K562 (cell line): ENCODE measurements at regions not wholly inside any gene's neighbourhood (a gene's known extent, or its start where the extent isn't known, plus 50 kb on each side); places are given as distances from the start of the nearest gene placed in this dataset.

Source experiments
- ATAC-seq: fragments of 200-7000 bp; cut with Tn5 transposase; 3 replicates; pipeline ENCODE4 v1.9.1; 2020; ENCODE audit warnings: moderate library complexity
- BruUV-seq: library from RNA; stranded (reverse); fragments of 400-500 nt; replicated peaks from 2 replicates; lab custom pipeline; 2021; lab: Mats Ljungman, UMichigan
- CTCF ChIA-PET: fragments of 300-600 bp; formaldehyde crosslinking; extraction: SDS; loops from one replicate; lab custom pipeline; 2021; ENCODE audit warnings: low intra/inter-chr PET ratio; lab: Yijun Ruan, JAX
- POLR2A ChIA-PET: fragments of 300-600, 350-650 bp; sonication (Branson Sonifier 250); formaldehyde crosslinking; extraction: SDS; loops from one replicate; lab custom pipeline; 2021; ENCODE audit warnings: antibody characterized with exemption, inconsistent platforms; lab: Yijun Ruan, JAX
- DNase-seq, 4 experiments: peaks; one replicate each; pipeline versions ENCODE4 v3.0.0 to v3.0.0-alpha.2; 2011 to 2018; ENCODE audit warnings: low spot score in 3 of 4, mixed read lengths in 3 of 4; ENCODE audit errors: extremely low read depth in 1 of 4
- FAIRE-seq: peaks from 2 replicates; lab custom pipeline; 2011; peaks lifted over from hg19 to GRCh38; lab: Jason Lieb, UNC
- H2AFZ ChIP-seq: 2 replicates; pipeline ENCODE4 v1.6.0; 2011; ENCODE audit warnings: low read depth, low read length, control low read depth, inconsistent platforms
- H3K27ac ChIP-seq: fragments of 200-600 bp; 3 replicates; pipeline ENCODE4 v1.8.0; 2011; ENCODE audit warnings: low read depth, mild to moderate bottlenecking, control low read depth, inconsistent platforms, low read length, moderate library complexity, mixed read lengths; ENCODE audit errors: extremely low read depth
- H3K27me3 ChIP-seq, 2 experiments: fragments of 300-600 bp in 1 of 2; 2 replicates in 1 of 2; 3 replicates in 1 of 2; pipeline versions ENCODE4 v1.6.0 to v1.8.0; 2011; ENCODE audit warnings: inconsistent platforms in 2 of 2, low read length in 2 of 2, mild to moderate bottlenecking in 1 of 2, mixed read lengths in 1 of 2, moderate library complexity in 1 of 2; ENCODE audit not compliant: control insufficient read depth in 2 of 2, insufficient read depth in 2 of 2
- H3K36me3 ChIP-seq: fragments of 300-600 bp; 3 replicates; pipeline ENCODE4 v1.8.0; 2011; ENCODE audit warnings: mild to moderate bottlenecking, low read length, inconsistent platforms; ENCODE audit not compliant: control insufficient read depth, insufficient read depth
- H3K4me1 ChIP-seq, 2 experiments: fragments of 200-600 bp in 1 of 2; replicated peaks in 1 of 2; 2 replicates in 1 of 2; 3 replicates in 1 of 2; pipeline versions ENCODE4 v1.5.1 to v1.8.0; 2011; ENCODE audit warnings: inconsistent platforms in 2 of 2, low read length in 2 of 2, mild to moderate bottlenecking in 1 of 2, mixed read lengths in 1 of 2, moderate library complexity in 1 of 2; ENCODE audit not compliant: control insufficient read depth in 2 of 2, insufficient read depth in 2 of 2
- H3K4me2 ChIP-seq: 2 replicates; pipeline ENCODE4 v1.6.1; 2011; ENCODE audit warnings: low read length, control low read depth, inconsistent platforms, mixed read lengths; ENCODE audit not compliant: insufficient read depth
- H3K4me3 ChIP-seq: fragments of 200-600 bp; sonication (generic), shearing (Covaris generic); 2 replicates; pipeline ENCODE4 v1.5.1; 2016; ENCODE audit warnings: control low read depth, inconsistent platforms
- H3K79me2 ChIP-seq: fragments of 200-600 bp; 3 replicates; pipeline ENCODE4 v1.8.0; 2011; ENCODE audit warnings: low read length, inconsistent platforms; ENCODE audit not compliant: control insufficient read depth, insufficient read depth
- H3K9ac ChIP-seq, 2 experiments: 2 replicates each; pipeline versions ENCODE4 v1.6.0 to v1.6.1; 2011; ENCODE audit warnings: low read depth in 2 of 2, low read length in 2 of 2, control low read depth in 1 of 2, inconsistent platforms in 1 of 2, mild to moderate bottlenecking in 1 of 2, mixed read lengths in 1 of 2; ENCODE audit not compliant: insufficient read depth in 1 of 2
- H3K9me1 ChIP-seq: one replicate; pipeline ENCODE4 v1.6.0; 2011; ENCODE audit warnings: inconsistent platforms, mild to moderate bottlenecking, low read length, moderate library complexity; ENCODE audit not compliant: control insufficient read depth, insufficient read depth
- H3K9me3 ChIP-seq: replicated peaks from 2 replicates; pipeline ENCODE4 v1.5.1; 2011; ENCODE audit warnings: low read depth, low read length, inconsistent platforms; ENCODE audit not compliant: control insufficient read depth, insufficient read depth
- H4K20me1 ChIP-seq: replicated peaks from 2 replicates; pipeline ENCODE4 v1.6.1; 2011; ENCODE audit warnings: low read length, inconsistent platforms, mixed read lengths; ENCODE audit not compliant: control insufficient read depth, insufficient read depth
- ELF1 ChIP-seq: fragments of 200-800 bp; sonication (Bioruptor generic); IDR thresholded peaks from 2 replicates; pipeline ENCODE4 v1.6.1; 2016; ENCODE audit warnings: missing genetic modification characterization, missing compliant biosample characterization
- ELF4 ChIP-seq: fragments of 450-650 bp; formaldehyde crosslinking; IDR thresholded peaks from 2 replicates; pipeline ENCODE4 v1.4.0; 2022; ENCODE audit warnings: missing genetic modification characterization
- HEY1 ChIP-seq: fragments of 250-450 bp; sonication (Bioruptor Pico); IDR thresholded peaks from 2 replicates; pipeline ENCODE4 v1.5.0; 2020; ENCODE audit warnings: mild to moderate bottlenecking, moderate library complexity, borderline replicate concordance
- MCM3 ChIP-seq: fragments of 450-650 bp; IDR thresholded peaks from 2 replicates; pipeline ENCODE4 v1.6.1; 2016
- SAFB2 ChIP-seq: fragments of 200-400 bp; formaldehyde crosslinking; IDR thresholded peaks from 2 replicates; pipeline ENCODE4 v1.6.1; 2018; ENCODE audit warnings: borderline replicate concordance, low read length, low read depth, moderate library complexity; ENCODE audit not compliant: severe bottlenecking
- SMAD4 ChIP-seq: fragments of 250-450 bp; sonication (Bioruptor Pico); conservative IDR thresholded peaks from 2 replicates; pipeline ENCODE4 v1.8.0; 2021; ENCODE audit warnings: inconsistent platforms, mild to moderate bottlenecking, moderate library complexity
- THRAP3 ChIP-seq: fragments of 450-650 bp; IDR thresholded peaks from 2 replicates; pipeline ENCODE4 v1.6.1; 2016; ENCODE audit warnings: mild to moderate bottlenecking, inconsistent platforms, borderline replicate concordance
- ZNF551 ChIP-seq: fragments of 250-450 bp; sonication (Bioruptor Pico); IDR thresholded peaks from 2 replicates; pipeline ENCODE4 v1.5.0; 2021; ENCODE audit warnings: mild to moderate bottlenecking, moderate library complexity
- WGBS: fragments of 100-300 bp; shearing (Covaris generic); methylation state at CpG from one replicate; pipeline ENCODE4 v1.1.6; 2016; ENCODE audit warnings: low coverage, mixed read lengths; ENCODE audit not compliant: insufficient coverage; ENCODE audit errors: missing lambda C conversion rate; 5-methylcytosine and 5-hydroxymethylcytosine counted together
- in situ Hi-C: fragments of 300-500 bp; cut with MboI; formaldehyde crosslinking; loops from 4 replicates; pipeline ENCODE4 v1.15.0; 2018; ENCODE audit warnings: inconsistent platforms, mixed read lengths
- intact Hi-C: fragments of 100-400 bp; cut with micrococcal nuclease; formaldehyde crosslinking; loops from 2 replicates; pipeline ENCODE4 v1.14.2; 2022
- TF ChIP-seq, protein P1 (sequence below), 2 experiments: IDR thresholded peaks; 2 replicates each; pipeline ENCODE4 v1.6.1; 2012; ENCODE audit warnings: improper control_type of control experiment in 2 of 2, low read depth in 2 of 2, low read length in 2 of 2, borderline replicate concordance in 1 of 2

DNA sequence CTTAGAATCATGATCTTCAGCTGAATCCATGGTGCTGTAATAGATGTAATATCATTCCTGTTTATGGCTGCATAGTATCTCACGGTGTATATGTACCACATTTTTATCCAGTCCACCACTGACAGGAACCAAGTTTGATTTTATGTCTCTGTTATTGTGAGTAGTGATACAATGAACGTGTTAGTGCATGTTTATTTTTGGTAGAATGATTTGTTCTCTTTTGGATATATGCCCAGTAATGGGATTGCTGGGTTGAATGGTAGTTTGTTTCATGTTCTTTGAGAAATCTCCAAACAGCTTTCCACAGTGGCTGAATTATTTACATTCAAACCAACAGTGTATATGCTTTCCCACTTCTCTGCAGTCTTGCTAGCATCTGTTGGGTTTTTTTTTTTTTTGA is 175.1 kb upstream of the CDH10 start:
- DNase-seq, result no peak
- POLR2A ChIA-PET, result no interaction called here
- BruUV-seq, result no TSS peak
- Histone ChIP-seq H3K9ac (no peak overlapping the region), H3K4me1 (no peaks in the 10 kb centered on the region), H3K36me3 (no peaks in the 10 kb centered on the region), H3K9me1 (no peaks in the 10 kb centered on the region), H3K4me2 (no peak overlapping the region), H3K79me2 (no peaks in the 10 kb centered on the region), H2AFZ (no peak overlapping the region), H3K4me3 (no peak overlapping the region), H3K27ac (no peak overlapping the region), H4K20me1 (no peaks in the 10 kb centered on the region), H3K9me3 (0 out of 2 replicates have a peak, but pooled peaks cover 5% of the 10 kb centered on the region), H3K27me3 (no peaks in the 10 kb centered on the region)
- CTCF ChIA-PET, result no interaction called here
- in situ Hi-C loops (no loop called here), intact Hi-C loops (no loop called here)
- FAIRE-seq, result no peak
- TF ChIP-seq SAFB2, result no peak
- no peak for ATAC-seq
- WGBS, result 4% methylated on average over 2 of the region's 2 CpGs

GRCh38 chr5:24817966-24818365 is 173.2 kb upstream of the CDH10 start:
- H3K4me3 ChIP-seq, result no peak overlapping the region
- no peaks in the 10 kb centered on the region for H3K27me3 ChIP-seq
- ChIA-PET POLR2A (no interaction called here), CTCF (no interaction called here)
- no peaks in the 10 kb centered on the region for H3K9me3 ChIP-seq
- no peaks in the 10 kb centered on the region for H3K9me1 ChIP-seq
- no peaks in the 10 kb centered on the region for H4K20me1 ChIP-seq
- H3K27ac ChIP-seq, result no peak overlapping the region
- no peak overlapping the region for H2AFZ ChIP-seq
- H3K79me2 ChIP-seq, result no peaks in the 10 kb centered on the region
- H3K4me2 ChIP-seq, result no peak overlapping the region
- TF ChIP-seq, protein P1, sequence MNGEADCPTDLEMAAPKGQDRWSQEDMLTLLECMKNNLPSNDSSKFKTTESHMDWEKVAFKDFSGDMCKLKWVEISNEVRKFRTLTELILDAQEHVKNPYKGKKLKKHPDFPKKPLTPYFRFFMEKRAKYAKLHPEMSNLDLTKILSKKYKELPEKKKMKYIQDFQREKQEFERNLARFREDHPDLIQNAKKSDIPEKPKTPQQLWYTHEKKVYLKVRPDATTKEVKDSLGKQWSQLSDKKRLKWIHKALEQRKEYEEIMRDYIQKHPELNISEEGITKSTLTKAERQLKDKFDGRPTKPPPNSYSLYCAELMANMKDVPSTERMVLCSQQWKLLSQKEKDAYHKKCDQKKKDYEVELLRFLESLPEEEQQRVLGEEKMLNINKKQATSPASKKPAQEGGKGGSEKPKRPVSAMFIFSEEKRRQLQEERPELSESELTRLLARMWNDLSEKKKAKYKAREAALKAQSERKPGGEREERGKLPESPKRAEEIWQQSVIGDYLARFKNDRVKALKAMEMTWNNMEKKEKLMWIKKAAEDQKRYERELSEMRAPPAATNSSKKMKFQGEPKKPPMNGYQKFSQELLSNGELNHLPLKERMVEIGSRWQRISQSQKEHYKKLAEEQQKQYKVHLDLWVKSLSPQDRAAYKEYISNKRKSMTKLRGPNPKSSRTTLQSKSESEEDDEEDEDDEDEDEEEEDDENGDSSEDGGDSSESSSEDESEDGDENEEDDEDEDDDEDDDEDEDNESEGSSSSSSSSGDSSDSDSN (IDR thresholded peaks at IDR 0.05; ENCODE audit: borderline replicate concordance in 1 of 2, low read depth in 2 of 2, low read length in 2 of 2), result no peak
- no peak for TF ChIP-seq HEY1 (CRISPR knock-in tag)
- TF ChIP-seq MCM3, result no peak
- TF ChIP-seq SMAD4 (CRISPR knock-in tag), result no peak
- no peak for TF ChIP-seq ELF1 (tag)
- TF ChIP-seq THRAP3, result no peak
- no peak for TF ChIP-seq ELF4 (CRISPR knock-in tag)
- TF ChIP-seq ZNF551 (CRISPR knock-in tag), result no peak
- FAIRE-seq (no peak), DNase-seq (no peak), ATAC-seq (no peak)
- H3K4me1 ChIP-seq, result no peaks in the 10 kb centered on the region
- WGBS, result 0% methylated on average over 3 of the region's 3 CpGs
- intact Hi-C loops, result no loop called here
- no TSS peak for BruUV-seq
- H3K36me3 ChIP-seq, result no peaks in the 10 kb centered on the region
- no peak overlapping the region for H3K9ac ChIP-seq
- in situ Hi-C loops, result no loop called here
